IMR-90 (cell line): ENCODE measurements at regions not wholly inside any gene's neighbourhood (a gene's known extent, or its start where the extent isn't known, plus 50 kb on each side); places are given as distances from the start of the nearest gene placed in this dataset.

Experiments
- ATAC-seq: fragments of 200-7000 bp; cut with Tn5 transposase; 2 replicates; pipeline ENCODE4 v1.9.1; 2020; ENCODE audit warnings: low read depth, mild to moderate bottlenecking, moderate library complexity
- BruUV-seq: library from RNA; stranded (reverse); fragments of 400-500 nt; replicated peaks from 2 replicates; lab custom pipeline; 2021; lab: Mats Ljungman, UMichigan
- CTCF ChIA-PET: fragments of 300-600 bp; formaldehyde crosslinking; extraction: SDS; loops from one replicate; lab custom pipeline; 2021; ENCODE audit warnings: antibody characterized with exemption; lab: Yijun Ruan, JAX
- POLR2A ChIA-PET: fragments of 300-600 bp; sonication (Branson Sonifier 250); formaldehyde crosslinking; loops from one replicate; lab custom pipeline; 2022; ENCODE audit warnings: antibody characterized with exemption; ENCODE audit not compliant: unreplicated experiment; lab: Charles Lee
- DNase-seq: peaks from one replicate; pipeline ENCODE4 v3.0.0; 2013
- H2AFZ ChIP-seq: replicated peaks from 2 replicates; pipeline ENCODE3; 2013; ENCODE audit warnings: low read length, mild to moderate bottlenecking; ENCODE audit not compliant: poor library complexity
- H2AK5ac ChIP-seq: 2 replicates; pipeline ENCODE4 v1.6.1; 2013; ENCODE audit warnings: low read depth, low read length, inconsistent platforms
- H2AK9ac ChIP-seq: replicated peaks from 2 replicates; pipeline ENCODE3; 2013; ENCODE audit warnings: mild to moderate bottlenecking, low read depth, low read length, moderate library complexity; ENCODE audit not compliant: poor library complexity
- H2BK120ac ChIP-seq: 2 replicates; pipeline ENCODE4 v1.6.1; 2013; ENCODE audit warnings: low read depth, low read length, inconsistent platforms
- H2BK15ac ChIP-seq: 3 replicates; pipeline ENCODE4 v1.6.1; 2013; ENCODE audit warnings: low read depth, low read length, inconsistent platforms
- H2BK20ac ChIP-seq: 2 replicates; pipeline ENCODE4 v1.6.1; 2013; ENCODE audit warnings: low read depth, mild to moderate bottlenecking, inconsistent platforms, low read length, moderate library complexity
- H2BK5ac ChIP-seq: 2 replicates; pipeline ENCODE4 v1.6.1; 2013; ENCODE audit warnings: mild to moderate bottlenecking, low read depth, low read length, inconsistent platforms; ENCODE audit not compliant: poor library complexity, severe bottlenecking
- H3K14ac ChIP-seq: replicated peaks from 2 replicates; pipeline ENCODE4 v1.6.1; 2013; ENCODE audit warnings: low read depth, low read length, inconsistent platforms
- H3K18ac ChIP-seq: 2 replicates; pipeline ENCODE4 v1.6.1; 2013; ENCODE audit warnings: low read depth, low read length, control low read depth
- H3K23ac ChIP-seq: 2 replicates; pipeline ENCODE4 v1.6.1; 2013; ENCODE audit warnings: low read depth, low read length, inconsistent platforms
- H3K27ac ChIP-seq: 2 replicates; pipeline ENCODE4 v1.5.1; 2013; ENCODE audit warnings: mild to moderate bottlenecking, control low read depth, low read length; ENCODE audit not compliant: insufficient read depth
- H3K27me3 ChIP-seq: 2 replicates; pipeline ENCODE4 v1.6.1; 2013; ENCODE audit warnings: low read length; ENCODE audit not compliant: control insufficient read depth, insufficient read depth
- H3K36me3 ChIP-seq: 2 replicates; pipeline ENCODE4 v1.6.1; 2013; ENCODE audit warnings: low read length, mixed read lengths; ENCODE audit not compliant: control insufficient read depth, insufficient read depth
- H3K4ac ChIP-seq: 2 replicates; pipeline ENCODE4 v1.6.1; 2013; ENCODE audit warnings: low read depth, low read length, inconsistent platforms
- H3K4me1 ChIP-seq: 2 replicates; pipeline ENCODE4 v1.6.1; 2013; ENCODE audit warnings: low read length, mixed read lengths; ENCODE audit not compliant: control insufficient read depth, insufficient read depth
- H3K4me2 ChIP-seq: 2 replicates; pipeline ENCODE4 v1.6.1; 2013; ENCODE audit warnings: low read depth, mild to moderate bottlenecking, control low read depth, low read length, moderate library complexity
- H3K4me3 ChIP-seq: 2 replicates; pipeline ENCODE4 v1.5.1; 2013; ENCODE audit warnings: low read depth, mild to moderate bottlenecking, control low read depth, low read length, moderate library complexity; ENCODE audit not compliant: insufficient read depth
- H3K56ac ChIP-seq: 2 replicates; pipeline ENCODE4 v1.6.1; 2013; ENCODE audit warnings: low read length, inconsistent platforms; ENCODE audit not compliant: insufficient read depth; ENCODE audit errors: extremely low read depth
- H3K79me1 ChIP-seq, 2 experiments: 2 replicates each; pipeline ENCODE4 v1.6.1; 2013; ENCODE audit warnings: low read length in 2 of 2, inconsistent platforms in 1 of 2, low read depth in 1 of 2
- H3K9ac ChIP-seq: 2 replicates; pipeline ENCODE4 v1.6.1; 2013; ENCODE audit warnings: low read depth, low read length, control low read depth
- H3K9me1 ChIP-seq: 2 replicates; pipeline ENCODE4 v1.6.1; 2013; ENCODE audit warnings: low read length, inconsistent platforms; ENCODE audit not compliant: insufficient read depth
- H3K9me3 ChIP-seq: 2 replicates; pipeline ENCODE4 v1.6.1; 2013; ENCODE audit warnings: low read length; ENCODE audit not compliant: control insufficient read depth, insufficient read depth
- H4K20me1 ChIP-seq: 2 replicates; pipeline ENCODE4 v1.6.1; 2013; ENCODE audit warnings: low read length, inconsistent platforms; ENCODE audit not compliant: insufficient read depth
- H4K5ac ChIP-seq: 2 replicates; pipeline ENCODE4 v1.6.1; 2013; ENCODE audit warnings: mild to moderate bottlenecking, low read depth, low read length, control low read depth
- H4K8ac ChIP-seq, 2 experiments: 2 replicates each; pipeline ENCODE4 v1.6.1; 2013; ENCODE audit warnings: low read depth in 2 of 2, low read length in 2 of 2, control low read depth in 1 of 2, inconsistent platforms in 1 of 2
- H4K91ac ChIP-seq: 2 replicates; pipeline ENCODE4 v1.6.1; 2013; ENCODE audit warnings: low read depth, low read length, inconsistent platforms; ENCODE audit not compliant: insufficient read depth
- BHLHE40 ChIP-seq: fragments of 150-350 bp; IDR thresholded peaks from 2 replicates; pipeline ENCODE4 v1.6.1; 2016; ENCODE audit warnings: mild to moderate bottlenecking, low read depth, low read length
- MAFK ChIP-seq: IDR thresholded peaks from 2 replicates; pipeline ENCODE4 v1.6.1; 2012; ENCODE audit warnings: low read depth, low read length, improper control_type of control experiment
- WGBS, 2 experiments: methylation state at CpG; one replicate each; pipeline versions ENCODE4 v1.1.5 to v1.1.7; 2013; ENCODE audit warnings: missing lambda C conversion rate in 2 of 2; ENCODE audit not compliant: insufficient read length in 1 of 2; ENCODE audit errors: extremely low coverage in 2 of 2; 5-methylcytosine and 5-hydroxymethylcytosine counted together
- dilution Hi-C: fragments of 300-500 bp; cut with HindIII; formaldehyde crosslinking; loops from one replicate; pipeline ENCODE4 v1.14.3; 2018; ENCODE audit warnings: low sequenced_read_pairs; ENCODE audit not compliant: unreplicated experiment
- in situ Hi-C: fragments of 300-500 bp; cut with MboI; formaldehyde crosslinking; loops from 3 replicates; pipeline ENCODE4 v1.14.3; 2019; ENCODE audit warnings: low sequenced_read_pairs, inconsistent platforms, mixed read lengths
- intact Hi-C: fragments of 100-400 bp; cut with micrococcal nuclease; formaldehyde crosslinking; loops from 2 replicates; pipeline ENCODE4 v1.10.0; 2022

GRCh38 chr15:67969892-67970291, 84.2 kb upstream of the PIAS1 start:
- TF ChIP-seq BHLHE40 (no peak), MAFK (peak; percentile 92)
- Histone ChIP-seq H3K9me1 (0 out of 2 replicates have a peak, but pooled peaks cover 3% of the 10 kb centered on the region), H3K4ac (no peak overlapping the region), H3K4me1 (no peaks in the 10 kb centered on the region; the same call in 1 of the 2 replicates), H3K27ac (no peak overlapping the region), H3K36me3 (no peaks in the 10 kb centered on the region), H3K4me3 (no peak overlapping the region), H3K56ac (no peak overlapping the region), H2BK20ac (no peak overlapping the region), H2AK9ac (no peak overlapping the region), H2BK15ac (no peak overlapping the region), H2AK5ac (no peak overlapping the region), H3K4me2 (no peak overlapping the region), H4K5ac (no peak overlapping the region), H3K23ac (no peak overlapping the region), H3K9ac (no peak overlapping the region), H2BK5ac (no peak overlapping the region), H3K18ac (no peak overlapping the region), H3K9me3 (peaks cover 2% of the 10 kb centered on the region; the same call in 1 of the 2 replicates), H2AFZ (no peak overlapping the region), H3K27me3 (peaks cover 9% of the 10 kb centered on the region), H4K91ac (no peak overlapping the region), H2BK120ac (no peak overlapping the region), H4K20me1 (no peaks in the 10 kb centered on the region), H4K8ac (no peak overlapping the region), H3K14ac (no peak overlapping the region), H3K79me1 (no peaks in the 10 kb centered on the region)
- CTCF ChIA-PET = no interaction called here
- ATAC-seq (no peak), DNase-seq (no peak)
- POLR2A ChIA-PET = no interaction called here
- intact Hi-C loops = loop anchor here (5.0 kb wide), 2 partner anchors 93 to 187 kb away; no protein-coding TSS in a partner anchor
- WGBS, 2 experiments = no CpG with 5 or more reads among the region's 3 CpGs
- in situ Hi-C loops = no loop called here
- dilution Hi-C loops = no loop called here
- BruUV-seq = no TSS peak
